Germinal center (tissue), 1 donor: ENCODE measurements at regions not wholly inside any gene's neighbourhood (a gene's known extent, or its start where the extent isn't known, plus 50 kb on each side); places are given as distances from the start of the nearest gene placed in this dataset.
"Not testable (repeated sequence)": the region's sequence is repeated elsewhere in the genome, so short reads cannot be mapped to it uniquely, and the experiment has no call there.

ENCODE experiments used
- DNase-seq: peaks from one replicate; pipeline ENCODE4 v3.0.0; 2012; ENCODE audit warnings: mixed read lengths, low spot score

GRCh38 chr20:11976966-11977365 lies 59.3 kb downstream of the BTBD3 start:
- no peak for DNase-seq

- DNase-seq = no peak
Measured at GRCh38 chr20:11978496-11978895, 60.8 kb downstream of the BTBD3 start.

- DNase-seq = no peak
Measured at GRCh38 chr20:11979306-11979990, 61.8 kb downstream of the BTBD3 start.

DNA sequence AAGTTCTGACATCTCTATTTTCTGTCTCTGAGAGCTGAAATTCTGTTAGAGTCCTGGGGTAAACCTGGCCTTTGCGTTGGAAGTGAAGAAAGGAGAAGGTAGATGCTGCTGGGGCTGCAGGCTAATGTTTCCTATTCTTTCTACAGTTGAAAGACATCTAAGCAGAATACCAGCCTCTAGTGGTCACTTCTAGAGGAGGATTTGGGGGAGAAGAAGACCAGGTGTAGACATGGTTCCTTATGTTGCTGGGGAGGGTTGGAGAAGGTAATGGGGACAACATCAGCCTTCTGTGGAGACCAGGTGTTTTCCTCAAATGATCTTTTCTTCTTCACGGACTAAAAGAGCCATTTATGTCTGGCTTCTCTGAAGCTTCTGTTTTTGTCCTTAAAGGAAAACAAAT lies 62.6 kb downstream of the BTBD3 start:
- no peak for DNase-seq

DNA sequence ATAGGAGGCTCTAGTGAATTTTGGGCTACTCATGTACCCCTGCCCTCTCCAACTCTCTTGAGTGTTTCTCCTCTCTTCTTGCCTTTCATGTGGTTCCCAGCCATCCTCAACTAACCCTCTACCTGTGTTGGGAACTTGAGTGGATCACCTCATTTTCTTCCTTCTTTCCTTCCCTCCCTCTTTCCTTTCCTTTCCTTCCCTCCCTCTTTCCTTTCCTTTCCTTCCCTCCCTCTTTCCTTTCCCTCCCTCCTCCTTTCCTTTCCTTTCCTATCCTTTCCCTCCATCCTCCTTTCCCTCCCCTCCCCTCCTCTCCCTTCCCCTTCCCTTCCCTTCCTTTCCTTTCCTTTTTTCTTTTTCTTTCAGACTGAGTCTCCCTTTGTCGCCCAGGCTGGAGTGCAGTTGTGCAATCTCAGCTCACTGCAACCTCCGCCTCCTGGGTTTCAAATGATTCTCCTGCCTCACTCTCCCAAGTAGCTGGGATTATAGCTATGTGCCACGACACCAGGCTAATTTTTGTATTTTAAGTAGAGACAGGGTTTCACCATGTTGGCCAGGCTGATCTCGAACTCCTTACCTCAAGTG lies 63.8 kb downstream of the BTBD3 start:
- DNase-seq = no peak

DNA sequence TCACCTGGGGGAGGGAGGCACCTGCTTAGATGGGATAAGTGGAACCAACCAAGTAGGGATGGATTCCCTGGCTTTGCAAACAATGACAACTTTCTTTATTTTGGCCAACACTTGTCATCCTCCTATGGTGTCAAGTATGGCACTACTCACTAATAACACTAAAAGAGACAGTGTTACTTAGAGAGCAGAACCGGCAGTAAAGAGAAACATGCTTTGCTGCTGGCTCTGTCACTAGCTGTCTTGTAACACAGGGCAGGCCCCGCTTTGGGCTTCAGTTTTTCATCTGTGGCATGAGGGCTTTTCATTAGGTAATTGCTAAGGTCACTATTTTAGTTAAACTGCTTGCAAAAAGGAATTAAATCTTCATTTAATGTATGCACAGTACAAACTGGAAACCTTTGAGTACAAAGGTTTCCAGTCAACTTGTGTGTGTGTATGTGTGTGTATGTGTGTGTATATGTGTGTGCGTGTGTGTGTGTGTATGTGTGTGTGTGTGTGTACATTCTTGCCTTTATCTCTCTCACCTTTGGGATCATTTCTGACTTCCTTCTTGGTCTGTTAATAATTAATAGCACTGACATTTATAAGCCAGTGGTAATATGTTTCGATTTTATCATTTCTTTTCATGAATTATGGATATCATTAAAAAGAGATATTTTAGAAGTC lies 64.7 kb downstream of the BTBD3 start:
- no peak for DNase-seq

- DNase-seq = no peak
Measured at GRCh38 chr20:11982955-11983470, 65.3 kb downstream of the BTBD3 start.

DNA sequence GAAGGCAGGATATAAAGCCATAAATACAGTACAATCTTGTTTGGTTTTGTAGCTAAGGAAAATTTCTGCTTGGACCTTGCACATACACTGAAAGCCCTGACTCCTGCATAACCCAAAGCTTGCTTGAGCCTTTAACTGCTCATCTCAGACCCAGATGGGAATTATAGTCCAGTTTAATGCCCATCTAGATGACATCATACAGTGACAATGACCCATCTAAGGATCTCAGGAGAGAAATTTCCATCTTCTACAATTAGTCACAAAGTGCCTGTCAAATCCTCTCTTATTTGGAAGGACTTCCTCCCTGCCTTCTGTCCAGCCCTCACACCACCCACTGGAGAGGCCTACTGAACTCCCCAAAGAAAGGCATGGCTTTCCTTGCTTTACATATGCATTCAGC lies 69.3 kb downstream of the BTBD3 start:
- DNase-seq = no peak

DNA sequence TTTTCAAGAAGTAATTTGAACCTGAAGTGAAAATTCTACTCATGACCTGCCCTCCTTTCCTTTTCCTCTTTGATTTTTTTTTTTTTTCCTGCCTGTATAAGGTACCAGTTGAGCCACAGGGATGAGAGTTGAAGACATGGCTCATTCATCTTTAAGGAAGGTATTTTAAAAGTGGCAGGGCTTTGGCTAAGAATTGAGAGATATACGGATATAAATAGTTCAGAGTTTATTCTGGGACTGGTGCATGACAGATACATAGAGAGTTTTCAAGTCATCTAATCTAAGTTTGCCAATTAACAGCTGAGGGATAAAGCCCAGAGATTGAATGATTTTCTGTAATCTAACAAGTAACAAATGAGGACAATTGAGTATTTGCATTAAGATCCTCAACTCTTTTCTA lies 69.8 kb downstream of the BTBD3 start:
- no peak for DNase-seq

- DNase-seq = no peak
Measured at GRCh38 chr20:11989018-11989771, 71.5 kb downstream of the BTBD3 start.

DNA sequence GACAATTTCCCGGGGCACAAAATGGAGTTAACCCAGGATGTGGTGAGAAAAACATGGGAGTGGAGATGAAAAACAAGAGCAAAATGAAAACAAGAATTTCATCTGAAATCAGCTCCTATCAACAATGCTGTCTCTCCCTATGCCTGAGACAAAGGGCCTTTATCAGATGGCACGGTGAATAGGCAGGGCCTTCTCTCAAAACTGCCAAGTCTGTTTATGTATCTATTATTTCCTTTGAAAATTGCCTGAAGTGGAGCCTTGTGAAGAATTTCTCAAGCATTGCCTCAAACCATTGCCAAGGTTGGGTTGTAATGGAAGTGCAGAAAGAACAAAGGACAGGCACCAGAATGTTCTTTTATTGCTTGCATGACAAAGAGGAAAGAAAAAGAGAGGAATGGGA lies 74.7 kb downstream of the BTBD3 start:
- no peak for DNase-seq

- DNase-seq = no peak
Measured at GRCh38 chr20:11993886-11994461, 76.3 kb downstream of the BTBD3 start.

DNA sequence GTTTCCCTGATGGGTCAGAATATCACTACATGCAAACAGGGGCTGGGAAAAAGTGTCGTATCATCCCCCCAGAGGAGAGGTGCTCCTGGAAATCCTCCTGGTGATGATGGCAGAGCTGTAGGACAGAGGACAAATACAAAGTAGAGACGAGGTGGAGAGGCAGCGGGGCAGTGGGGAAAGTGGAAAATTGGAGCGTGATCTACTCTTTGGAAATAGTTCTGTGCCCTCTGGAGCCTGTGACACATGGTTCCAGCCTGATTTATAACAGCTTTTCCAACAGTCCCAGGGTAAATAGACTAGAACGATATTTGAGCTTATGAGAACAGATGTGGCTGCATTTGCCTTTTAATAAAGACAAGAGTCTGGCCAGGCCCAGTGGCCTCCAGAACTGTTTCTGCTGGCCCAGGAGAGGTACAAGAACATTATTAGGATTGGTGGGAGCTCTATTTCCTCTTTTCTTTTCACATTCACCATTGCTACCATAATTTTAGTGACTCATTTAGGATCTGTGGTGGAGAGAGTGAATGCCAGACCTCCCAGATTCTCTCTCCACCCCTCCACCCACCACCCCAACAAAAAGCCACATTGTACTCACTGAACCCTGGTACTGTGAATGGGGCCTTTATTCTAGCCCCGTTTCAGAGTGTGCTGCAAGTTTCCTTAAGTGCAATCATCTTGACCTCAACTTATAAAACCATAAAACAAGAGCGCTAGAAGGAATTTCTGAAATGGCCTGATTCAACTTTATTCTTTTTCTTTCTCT lies 78.3 kb downstream of the BTBD3 start:
- DNase-seq = no peak

GRCh38 chr20:12004776-12005175 lies 87.1 kb downstream of the BTBD3 start:
- DNase-seq = not testable (repeated sequence)

DNA sequence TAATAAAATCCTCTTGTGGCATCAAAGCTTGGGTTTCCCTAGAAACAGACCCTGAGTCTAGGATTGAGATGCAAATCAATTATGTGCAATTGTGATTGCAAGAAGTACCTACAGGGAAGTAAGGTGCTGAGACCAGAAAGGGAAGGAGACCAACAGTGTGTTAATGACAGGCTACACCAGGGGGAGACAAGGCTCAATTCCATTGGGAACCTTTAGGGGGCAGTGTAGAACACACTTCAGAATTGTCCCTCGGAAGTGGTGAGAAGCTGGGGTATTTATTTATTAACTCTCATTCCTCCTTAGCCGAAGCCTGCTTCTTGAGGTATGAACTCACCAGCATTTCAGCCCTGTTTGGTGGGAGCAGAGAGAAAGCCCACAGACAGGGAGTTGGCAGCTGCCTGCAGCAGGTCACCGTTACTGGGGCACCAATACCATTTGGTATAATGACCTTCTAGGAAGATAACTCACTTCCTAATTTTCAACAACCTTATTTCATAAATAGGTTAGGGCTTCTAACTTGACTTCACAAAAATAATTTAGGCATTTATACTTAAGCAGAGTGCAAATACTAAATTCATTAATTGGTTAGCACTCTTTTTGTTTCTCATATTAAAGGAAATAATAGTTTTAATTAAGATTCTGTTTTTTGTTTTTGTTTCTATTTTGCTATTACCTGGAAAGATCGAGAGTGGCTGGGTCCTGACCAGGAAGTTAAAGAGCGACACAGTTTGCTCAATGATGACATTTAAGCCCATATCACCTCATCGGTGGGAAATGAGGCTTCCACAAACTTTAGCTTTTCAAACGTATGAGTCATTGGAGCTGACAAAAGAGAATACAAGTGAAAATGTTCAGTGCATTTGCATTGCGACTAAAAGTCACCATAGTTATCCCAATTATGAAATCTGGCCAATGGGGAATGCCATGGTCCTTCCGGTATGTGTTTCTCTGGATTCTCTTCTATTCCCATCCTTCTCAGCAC lies 94.8 kb downstream of the BTBD3 start:
- DNase-seq = peak; percentile 37

GRCh38 chr20:12014276-12014675 lies 96.6 kb downstream of the BTBD3 start:
- no peak for DNase-seq

DNA sequence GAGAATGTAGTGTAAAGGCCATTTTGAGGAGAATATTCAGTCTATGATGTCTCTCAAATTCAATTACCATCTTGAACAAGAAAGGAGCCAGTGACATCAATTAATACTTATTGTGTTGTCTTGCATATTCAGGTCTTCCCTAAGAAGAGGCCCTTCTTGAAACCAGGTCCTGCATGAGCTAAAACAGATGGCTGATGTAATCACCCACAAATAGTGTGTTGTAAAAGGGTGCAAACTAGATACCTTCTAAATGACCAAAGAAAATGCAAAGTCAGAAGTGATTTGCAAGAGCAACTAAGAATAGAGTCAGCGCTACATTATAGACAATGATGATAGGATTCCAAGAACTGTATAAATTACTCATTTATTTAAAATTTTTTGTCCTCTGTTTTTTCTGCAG lies 97.0 kb downstream of the BTBD3 start:
- DNase-seq = no peak

DNA sequence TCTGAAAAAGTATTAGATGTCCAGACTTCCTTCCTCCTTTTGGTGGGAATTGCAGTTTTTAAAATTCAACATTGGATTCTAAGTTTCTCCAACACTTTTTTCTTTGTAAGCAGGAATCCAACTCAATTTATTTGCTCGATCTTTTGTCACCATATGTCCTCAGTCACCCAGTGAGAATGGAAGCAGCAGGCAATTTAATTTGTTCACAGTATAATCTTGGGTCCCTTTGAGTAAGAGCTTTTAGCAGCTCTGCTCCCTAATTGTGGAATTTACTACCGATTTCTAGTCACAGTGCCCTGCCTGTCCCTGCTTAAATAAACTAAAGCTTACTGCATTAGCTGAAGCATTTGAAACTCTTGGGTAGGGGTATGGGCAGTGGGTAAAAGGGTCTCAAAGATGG lies 98.6 kb downstream of the BTBD3 start:
- DNase-seq = no peak

DNA sequence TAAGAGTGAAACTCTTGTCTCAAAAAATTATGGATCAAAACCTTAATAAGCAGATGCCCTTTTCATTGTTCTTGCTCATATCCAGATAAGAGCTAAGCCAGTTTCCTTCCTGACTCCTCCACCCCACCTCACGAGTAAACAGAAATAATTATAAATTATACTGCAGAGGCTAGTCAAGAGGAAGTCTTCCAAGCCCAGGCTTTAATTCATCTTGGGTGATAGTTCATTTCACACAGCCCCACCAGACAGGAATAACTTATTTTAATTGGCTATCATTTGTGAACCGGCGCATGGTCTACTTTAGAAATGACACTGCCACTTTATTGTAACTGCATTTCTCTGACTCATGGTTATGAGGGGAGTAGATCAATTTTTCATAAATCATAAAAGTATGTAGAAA lies 102.0 kb downstream of the BTBD3 start:
- no peak for DNase-seq

DNA sequence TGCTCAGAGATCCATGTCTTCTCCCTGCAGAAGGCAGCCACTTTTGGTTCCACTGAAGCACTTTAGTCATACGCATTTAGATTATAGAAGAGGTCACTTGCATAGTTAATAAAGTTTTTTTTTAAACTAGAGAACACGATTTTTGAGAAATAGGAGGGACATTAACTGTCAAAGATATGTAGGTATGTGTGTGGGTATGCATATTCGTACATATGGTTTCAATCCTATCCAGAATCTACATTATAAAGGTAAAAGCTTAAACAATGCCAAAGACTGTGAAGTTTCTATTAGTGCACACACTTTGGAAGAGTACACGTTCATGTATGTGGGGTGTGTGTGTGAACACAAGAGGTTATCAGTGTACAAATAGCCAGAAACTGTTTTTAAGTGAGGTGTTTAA lies 103.2 kb downstream of the BTBD3 start:
- no peak for DNase-seq
